Transverse colon (tissue), 4 donors: ENCODE measurements at regions not wholly inside any gene's neighbourhood (a gene's known extent, or its start where the extent isn't known, plus 50 kb on each side); places are given as distances from the start of the nearest gene placed in this dataset.

Experiments used
- DNase-seq: peaks from one replicate; pipeline ENCODE4 v3.0.0-alpha.2; 2019
- H3K27ac ChIP-seq, 4 donors: fragments of 200-600 bp; sonication (generic); 2 replicates each; pipeline ENCODE4 v1.5.1; 2016 to 2018; ENCODE audit warnings: inconsistent platforms in 4 of 4
- H3K27me3 ChIP-seq: fragments of 200-600 bp; sonication (generic); 2 replicates; pipeline ENCODE4 v1.5.1; 2017; ENCODE audit warnings: inconsistent platforms
- H3K36me3 ChIP-seq, 4 donors: fragments of 200-600 bp; sonication (generic); 2 replicates each; pipeline ENCODE4 v1.5.1; 2017 to 2019; ENCODE audit warnings: inconsistent platforms in 4 of 4
- H3K4me1 ChIP-seq, 4 donors: fragments of 200-600 bp; sonication (generic); 2 replicates each; pipeline ENCODE4 v1.5.1; 2017 to 2020; ENCODE audit warnings: inconsistent platforms in 4 of 4
- H3K4me3 ChIP-seq, 4 donors: fragments of 200-600 bp; sonication (generic); 1 replicate in 1 of 4; 2 replicates in 3 of 4; pipeline versions ENCODE4 v1.5.1 to v1.6.1; 2017 to 2019; ENCODE audit warnings: inconsistent platforms in 4 of 4
- H3K9me3 ChIP-seq, 2 donors: fragments of 200-600 bp; sonication (generic); 2 replicates each; pipeline ENCODE4 v1.5.1; 2017 to 2019; ENCODE audit warnings: inconsistent platforms in 2 of 2
- EP300 ChIP-seq: sonication (generic); formaldehyde crosslinking; IDR thresholded peaks from one replicate; pipeline ENCODE4 v1.6.1; 2017; ENCODE audit warnings: antibody characterized with exemption, low read depth
- POLR2A ChIP-seq: fragments of 450-650 bp; IDR thresholded peaks from one replicate; pipeline ENCODE4 v1.6.1; 2016; ENCODE audit warnings: antibody characterized with exemption, mild to moderate bottlenecking, moderate library complexity
- POLR2AphosphoS5 ChIP-seq, 3 donors: sonication (generic); formaldehyde crosslinking; IDR thresholded peaks; one replicate each; pipeline ENCODE4 v1.6.1; 2016; ENCODE audit warnings: antibody characterized with exemption in 3 of 3
- WGBS, 2 donors: methylation state at CpG; one replicate each; pipeline ENCODE4 v1.1.5; 2018; ENCODE audit warnings: low coverage in 1 of 2; 5-methylcytosine and 5-hydroxymethylcytosine counted together
- in situ Hi-C, 4 donors: fragments of 200-750 bp; cut with MboI; loops; one replicate each; pipeline versions ENCODE4 v1.15.0 to v1.15.1; 2017; ENCODE audit warnings: low sequenced_read_pairs in 3 of 4, low pct_ligation_motif_present in 1 of 4, low pct_unique_long_range_greater_than_20kb in 1 of 4
- intact Hi-C: fragments of 100-400 bp; cut with DNase I; formaldehyde crosslinking; loops from one replicate; pipeline ENCODE4 v1.15.1; 2023; ENCODE audit warnings: low total_unique reads
- TF ChIP-seq, protein P1 (sequence below), 5 experiments: fragments of 200-600 bp in 3 of 5; fragments of 450-650 bp in 2 of 5; sonication (generic) in 3 of 5; IDR thresholded peaks; 1 replicate in 2 of 5; 2 replicates in 3 of 5; pipeline ENCODE4 v1.5.1; 2016 to 2017; ENCODE audit warnings: antibody characterized with exemption in 5 of 5, inconsistent platforms in 3 of 5, mild to moderate bottlenecking in 2 of 5, moderate library complexity in 1 of 5

DNA sequence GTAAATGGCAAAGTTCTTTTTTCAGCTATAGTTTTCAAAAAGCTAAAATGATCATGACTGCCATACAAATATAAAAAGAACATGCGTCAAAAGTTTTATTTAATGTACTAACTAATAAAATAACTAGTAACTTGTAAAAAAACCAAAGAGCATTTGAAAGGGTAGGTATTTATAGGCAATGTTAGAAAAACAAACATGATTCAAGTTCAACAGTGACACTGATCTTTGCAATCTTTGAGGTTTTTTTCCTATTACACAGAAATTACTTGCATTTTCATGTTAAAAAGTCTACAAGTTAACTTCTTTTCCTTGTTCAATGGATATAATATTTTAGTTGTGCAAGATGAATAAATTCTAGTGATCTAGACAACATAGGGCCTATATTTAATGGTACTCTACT, 72.3 kb upstream of the GRID2 start:
- in situ Hi-C loops = no loop called here

GRCh38 chr4:92232566-92232965, 71.2 kb upstream of the GRID2 start:
- TF ChIP-seq POLR2AphosphoS5 (IDR thresholded peaks at IDR 0.05) (no peak), POLR2A (no peak), EP300 (no peak)
- TF ChIP-seq, protein P1, sequence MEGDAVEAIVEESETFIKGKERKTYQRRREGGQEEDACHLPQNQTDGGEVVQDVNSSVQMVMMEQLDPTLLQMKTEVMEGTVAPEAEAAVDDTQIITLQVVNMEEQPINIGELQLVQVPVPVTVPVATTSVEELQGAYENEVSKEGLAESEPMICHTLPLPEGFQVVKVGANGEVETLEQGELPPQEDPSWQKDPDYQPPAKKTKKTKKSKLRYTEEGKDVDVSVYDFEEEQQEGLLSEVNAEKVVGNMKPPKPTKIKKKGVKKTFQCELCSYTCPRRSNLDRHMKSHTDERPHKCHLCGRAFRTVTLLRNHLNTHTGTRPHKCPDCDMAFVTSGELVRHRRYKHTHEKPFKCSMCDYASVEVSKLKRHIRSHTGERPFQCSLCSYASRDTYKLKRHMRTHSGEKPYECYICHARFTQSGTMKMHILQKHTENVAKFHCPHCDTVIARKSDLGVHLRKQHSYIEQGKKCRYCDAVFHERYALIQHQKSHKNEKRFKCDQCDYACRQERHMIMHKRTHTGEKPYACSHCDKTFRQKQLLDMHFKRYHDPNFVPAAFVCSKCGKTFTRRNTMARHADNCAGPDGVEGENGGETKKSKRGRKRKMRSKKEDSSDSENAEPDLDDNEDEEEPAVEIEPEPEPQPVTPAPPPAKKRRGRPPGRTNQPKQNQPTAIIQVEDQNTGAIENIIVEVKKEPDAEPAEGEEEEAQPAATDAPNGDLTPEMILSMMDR (IDR thresholded peaks at IDR 0.05) = no peak
- Histone ChIP-seq H3K4me3 (no peak overlapping the region), H3K36me3 (no peaks in the 10 kb centered on the region), H3K27ac (no peak overlapping the region), H3K9me3 (no peaks in the 10 kb centered on the region), H3K27me3 (no peaks in the 10 kb centered on the region), H3K4me1 (no peaks in the 10 kb centered on the region)
- intact Hi-C loops (no loop called here), in situ Hi-C loops (no loop called here)
- DNase-seq = no peak

More for the DNA sequence above, 72.3 kb upstream of the GRID2 start:
- intact Hi-C loops = no loop called here
- 73 to 80% methylated on average over 1 of the region's 1 CpG for WGBS, 2 donors
- H3K4me3 ChIP-seq = no peak overlapping the region
- no peaks in the 10 kb centered on the region for H3K9me3 ChIP-seq
- no peaks in the 10 kb centered on the region for H3K36me3 ChIP-seq
- H3K27ac ChIP-seq = no peak overlapping the region
- TF ChIP-seq POLR2AphosphoS5 (IDR thresholded peaks at IDR 0.05) (no peak), EP300 (no peak), POLR2A (no peak)
- TF ChIP-seq, protein P1 (IDR thresholded peaks at IDR 0.05) = no peak
- H3K4me1 ChIP-seq = no peaks in the 10 kb centered on the region
- no peaks in the 10 kb centered on the region for H3K27me3 ChIP-seq
- no peak for DNase-seq

GRCh38 chr4:92234393-92235176, 69.2 kb upstream of the GRID2 start:
- Histone ChIP-seq H3K36me3 (no peaks in the 10 kb centered on the region), H3K27ac (no peak overlapping the region), H3K4me3 (no peak overlapping the region), H3K27me3 (no peaks in the 10 kb centered on the region), H3K4me1 (no peaks in the 10 kb centered on the region), H3K9me3 (no peaks in the 10 kb centered on the region)
- TF ChIP-seq EP300 (no peak), POLR2A (no peak), POLR2AphosphoS5 (IDR thresholded peaks at IDR 0.05) (no peak)
- TF ChIP-seq, protein P1 (IDR thresholded peaks at IDR 0.05) = no peak
- in situ Hi-C loops = no loop called here
- DNase-seq = no peak
- WGBS, 2 donors = 7 to 37% methylated on average over 3 to 4 of the region's 4 CpGs
- intact Hi-C loops = no loop called here

- no peaks in the 10 kb centered on the region for H3K4me1 ChIP-seq
- TF ChIP-seq POLR2AphosphoS5 (IDR thresholded peaks at IDR 0.05) = no peak
- TF ChIP-seq EP300 = no peak
- TF ChIP-seq, protein P1 (IDR thresholded peaks at IDR 0.05) = no peak
- no peak for TF ChIP-seq POLR2A
- H3K36me3 ChIP-seq = no peaks in the 10 kb centered on the region
- H3K27me3 ChIP-seq = no peaks in the 10 kb centered on the region
- DNase-seq = no peak
- 33 to 44% methylated on average over 2 of the region's 2 CpGs for WGBS, 2 donors
- intact Hi-C loops = no loop called here
- H3K9me3 ChIP-seq = no peaks in the 10 kb centered on the region
- in situ Hi-C loops = no loop called here
- no peak overlapping the region for H3K27ac ChIP-seq
- H3K4me3 ChIP-seq = no peak overlapping the region
These were observed 68.0 kb upstream of the GRID2 start for GRCh38 chr4:92235731-92236130.
